CD4-positive, alpha-beta T cell treated with Interleukin-1 beta for 1 hour (primary cell): ENCODE measurements at regions not wholly inside any gene's neighbourhood (a gene's known extent, or its start where the extent isn't known, plus 50 kb on each side); places are given as distances from the start of the nearest gene placed in this dataset.

ENCODE experiments used
- DNase-seq, 2 donors: peaks; one replicate each; pipeline ENCODE4 v3.0.0-alpha.2; 2020 to 2022

GRCh38 chr5:110324876-110325275, 401.6 kb downstream of the TMEM232 start:
- no peak for DNase-seq

- no peak for DNase-seq
Observed at GRCh38 chr5:110329955-110330525, 396.4 kb downstream of the TMEM232 start.

DNA sequence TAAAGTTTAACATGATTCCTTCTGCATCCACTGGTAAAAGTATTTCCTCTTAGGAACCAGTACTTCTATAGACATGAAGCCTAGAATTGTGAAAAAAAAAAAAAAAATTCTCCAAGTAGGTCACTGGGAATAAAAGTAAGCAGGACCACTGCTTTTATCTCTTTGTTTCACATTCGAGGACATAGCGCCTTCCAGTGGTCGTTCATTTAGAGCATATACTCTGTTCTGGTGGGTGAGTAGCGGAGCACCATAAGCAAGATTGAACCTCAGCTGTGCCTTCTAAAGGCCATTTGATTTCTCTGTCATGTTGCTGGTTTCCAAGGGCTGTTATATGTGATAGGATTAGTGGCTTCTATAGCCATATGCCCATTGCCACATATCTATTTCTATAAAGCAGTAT, 393.1 kb downstream of the TMEM232 start:
- DNase-seq: no peak

GRCh38 chr5:110335361-110336066, 391.0 kb downstream of the TMEM232 start:
- DNase-seq: no peak

DNA sequence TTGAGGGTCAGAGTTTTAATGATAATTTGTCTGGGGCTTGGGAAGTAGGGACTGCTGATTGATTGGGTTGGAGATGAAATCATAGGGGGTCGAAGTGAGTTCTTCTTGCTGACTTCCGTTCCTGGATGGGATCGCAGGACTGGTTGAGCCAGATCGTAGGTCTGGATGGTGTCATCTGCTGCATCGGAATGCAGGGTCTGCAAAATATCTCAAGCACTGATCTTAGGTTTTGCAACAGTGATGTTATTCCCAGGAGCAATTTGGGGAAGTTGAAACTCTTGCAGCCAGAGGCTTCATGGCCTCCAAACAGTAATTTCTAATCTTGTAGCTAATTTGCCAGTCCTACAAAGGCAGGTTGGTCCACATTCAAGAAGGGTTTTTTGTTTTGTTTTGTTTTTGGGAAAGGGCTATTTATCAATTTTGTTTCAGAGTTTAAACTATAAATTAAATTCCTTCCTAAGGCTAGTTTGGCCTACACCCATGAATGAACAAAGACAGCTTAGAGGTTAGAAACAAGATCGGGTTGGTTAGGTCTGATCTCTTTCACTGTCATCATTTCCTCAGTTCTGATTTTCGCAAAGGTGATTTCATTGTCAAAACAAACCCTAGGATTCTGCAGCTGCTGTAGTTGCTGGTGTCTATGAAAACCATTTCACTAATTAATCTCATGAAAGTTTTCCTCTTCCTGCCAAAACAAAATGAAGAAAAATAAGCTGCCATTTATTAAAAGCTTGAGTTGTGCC, 388.0 kb downstream of the TMEM232 start:
- DNase-seq: no peak

DNA sequence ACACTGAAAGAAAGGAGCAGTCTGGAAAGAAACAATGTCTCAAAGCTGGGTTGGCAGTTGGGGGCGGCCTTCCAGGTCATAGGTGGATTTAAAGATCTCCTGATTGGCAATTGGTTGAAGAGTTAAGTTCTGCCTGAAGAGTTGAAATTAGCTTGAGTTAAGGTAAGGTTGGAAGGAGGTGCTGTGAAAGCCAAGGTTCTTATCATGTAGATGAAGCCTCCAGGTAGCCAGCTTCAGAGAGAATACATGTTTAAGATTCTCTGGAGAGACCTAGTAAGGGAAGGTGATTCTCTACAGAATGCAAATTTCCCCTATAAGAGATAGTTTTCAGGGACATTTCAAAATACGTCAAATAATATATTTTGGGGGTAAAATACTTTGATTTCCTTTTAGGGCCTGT, 387.1 kb downstream of the TMEM232 start:
- DNase-seq: no peak

- DNase-seq: no peak
Observed at GRCh38 chr5:110341836-110342235, 384.6 kb downstream of the TMEM232 start.

- DNase-seq: no peak
Observed at GRCh38 chr5:110342683-110343082, 383.8 kb downstream of the TMEM232 start.

GRCh38 chr5:110343616-110344015, 382.9 kb downstream of the TMEM232 start:
- DNase-seq: no peak

- no peak for DNase-seq
Observed at GRCh38 chr5:110345623-110346022, 380.8 kb downstream of the TMEM232 start.

DNA sequence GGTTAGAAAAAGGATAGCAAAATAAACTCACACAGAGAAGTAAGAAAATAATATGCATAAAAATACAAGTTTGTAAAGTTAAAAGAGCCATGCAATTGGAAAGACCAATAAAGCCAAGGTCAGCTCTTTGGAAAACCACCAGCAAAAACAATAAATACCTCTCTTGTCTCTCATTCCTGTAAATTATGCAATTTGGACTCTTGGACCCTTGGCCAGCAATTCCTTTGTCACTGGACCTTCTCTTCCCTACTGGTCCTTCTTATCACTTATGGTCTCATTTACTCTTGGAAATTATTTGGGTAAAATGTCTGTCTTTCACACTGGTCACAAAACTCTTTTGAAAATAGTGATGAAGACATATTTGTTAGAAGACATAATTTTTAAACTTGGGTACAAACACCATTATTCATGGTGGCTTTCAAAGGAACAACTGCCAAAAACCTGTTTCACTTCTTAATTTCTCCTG, 379.5 kb downstream of the TMEM232 start:
- DNase-seq: no peak

- no peak for DNase-seq
Observed at GRCh38 chr5:110347781-110348180, 378.7 kb downstream of the TMEM232 start.

- DNase-seq: no peak
Observed at GRCh38 chr5:110351430-110351829, 375.0 kb downstream of the TMEM232 start.

DNA sequence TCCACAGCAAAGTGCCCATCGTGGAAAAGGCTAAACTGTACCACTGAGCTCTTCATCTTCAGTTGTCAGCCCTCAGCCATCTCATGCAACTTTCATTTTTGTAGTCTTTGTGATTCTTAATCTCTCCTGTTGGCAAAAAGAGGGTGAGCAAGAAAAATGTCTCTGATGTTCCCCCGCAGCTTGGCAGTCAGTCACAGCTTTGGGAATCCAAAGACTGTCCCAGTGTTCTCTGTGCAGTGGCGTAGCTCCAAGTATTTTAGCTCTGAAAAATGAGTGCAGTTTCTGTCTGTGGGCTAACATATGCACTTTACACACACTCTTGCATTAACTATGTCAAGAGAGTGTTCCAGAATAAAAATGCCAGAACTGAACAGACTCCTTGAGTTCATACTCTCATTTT, 372.2 kb downstream of the TMEM232 start:
- no peak for DNase-seq

GRCh38 chr5:110354915-110355644, 371.4 kb downstream of the TMEM232 start:
- DNase-seq: no peak

- DNase-seq: no peak
Observed at GRCh38 chr5:110356677-110357076, 369.8 kb downstream of the TMEM232 start.

- no peak for DNase-seq
Observed at GRCh38 chr5:110359221-110359620, 367.2 kb downstream of the TMEM232 start.

GRCh38 chr5:110361471-110361870, 365.0 kb downstream of the TMEM232 start:
- DNase-seq: no peak

DNA sequence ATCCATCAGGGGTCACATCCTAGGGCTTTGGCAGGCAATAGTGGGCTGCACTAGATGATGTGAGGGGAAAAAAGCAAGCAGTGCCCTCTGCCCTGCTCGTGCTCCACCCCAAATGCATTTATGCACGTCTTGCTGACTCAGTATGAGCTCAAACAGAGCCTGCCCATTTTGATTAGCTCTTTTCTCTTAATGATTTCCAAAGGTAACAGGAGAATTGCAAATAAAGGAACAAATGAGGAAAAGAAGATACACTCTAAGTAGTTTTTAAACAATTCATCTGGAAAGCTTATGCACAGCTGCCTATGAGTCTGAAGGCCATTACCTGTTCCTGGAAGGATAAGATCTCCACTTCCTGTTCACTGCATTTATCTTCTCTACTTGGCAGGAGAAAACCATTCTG, 364.2 kb downstream of the TMEM232 start:
- DNase-seq: no peak

GRCh38 chr5:110366716-110367115, 359.8 kb downstream of the TMEM232 start:
- DNase-seq: no peak
